ENCODE measurements at regions not wholly inside any gene's neighbourhood (a gene's known extent, or its start where the extent isn't known, plus 50 kb on each side); places are given as distances from the start of the nearest gene placed in this dataset.

GRCh38 chr3:146342989-146343388, 92.1 kb upstream of the PLSCR4 start:
- TF ChIP-seq EZH2 (IDR thresholded peaks at IDR 0.05; ENCODE audit: borderline replicate concordance, low read depth, low read length, poor library complexity, severe bottlenecking), result no peak
- TF ChIP-seq CTCF (conservative IDR thresholded peaks at IDR 0.05; ENCODE audit: low read depth, low read length), result no peak
